ENCODE measurements at regions not wholly inside any gene's neighbourhood (a gene's known extent, or its start where the extent isn't known, plus 50 kb on each side); places are given as distances from the start of the nearest gene placed in this dataset.
"Not testable (repeated sequence)": the region's sequence is repeated elsewhere in the genome, so short reads cannot be mapped to it uniquely, and the experiment has no call there.

- DNase-seq (ENCODE audit: low spot score), result no peak
- H3K4me3 ChIP-seq, result no peak overlapping the region
- no peaks in the 10 kb centered on the region for H3K4me1 ChIP-seq
- H3K36me3 ChIP-seq, result no peaks in the 10 kb centered on the region
- no peaks in the 10 kb centered on the region for H3K27me3 ChIP-seq
- TF ChIP-seq, protein P1, sequence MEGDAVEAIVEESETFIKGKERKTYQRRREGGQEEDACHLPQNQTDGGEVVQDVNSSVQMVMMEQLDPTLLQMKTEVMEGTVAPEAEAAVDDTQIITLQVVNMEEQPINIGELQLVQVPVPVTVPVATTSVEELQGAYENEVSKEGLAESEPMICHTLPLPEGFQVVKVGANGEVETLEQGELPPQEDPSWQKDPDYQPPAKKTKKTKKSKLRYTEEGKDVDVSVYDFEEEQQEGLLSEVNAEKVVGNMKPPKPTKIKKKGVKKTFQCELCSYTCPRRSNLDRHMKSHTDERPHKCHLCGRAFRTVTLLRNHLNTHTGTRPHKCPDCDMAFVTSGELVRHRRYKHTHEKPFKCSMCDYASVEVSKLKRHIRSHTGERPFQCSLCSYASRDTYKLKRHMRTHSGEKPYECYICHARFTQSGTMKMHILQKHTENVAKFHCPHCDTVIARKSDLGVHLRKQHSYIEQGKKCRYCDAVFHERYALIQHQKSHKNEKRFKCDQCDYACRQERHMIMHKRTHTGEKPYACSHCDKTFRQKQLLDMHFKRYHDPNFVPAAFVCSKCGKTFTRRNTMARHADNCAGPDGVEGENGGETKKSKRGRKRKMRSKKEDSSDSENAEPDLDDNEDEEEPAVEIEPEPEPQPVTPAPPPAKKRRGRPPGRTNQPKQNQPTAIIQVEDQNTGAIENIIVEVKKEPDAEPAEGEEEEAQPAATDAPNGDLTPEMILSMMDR (IDR thresholded peaks at IDR 0.05), result no peak
- no peak overlapping the region for H3K27ac ChIP-seq
- peaks cover 4 to 32% of the 10 kb centered on the region in 2 donors for H3K9me3 ChIP-seq
Measured at GRCh38 chr1:199495432-199495831, 532.1 kb upstream of the NR5A2 start.

GRCh38 chr1:199498802-199499201, 528.7 kb upstream of the NR5A2 start:
- H3K27me3 ChIP-seq; DNase-seq (ENCODE audit: low spot score); H3K27ac ChIP-seq; H3K4me1 ChIP-seq; H3K4me3 ChIP-seq; H3K36me3 ChIP-seq: not testable (repeated sequence)
- H3K9me3 ChIP-seq, result peaks cover 4 to 18% of the 10 kb centered on the region in 2 donors

GRCh38 chr1:199508072-199508471, 519.4 kb upstream of the NR5A2 start:
- H3K4me3 ChIP-seq, result no peak overlapping the region
- H3K27me3 ChIP-seq, result no peaks in the 10 kb centered on the region
- H3K27ac ChIP-seq, result no peak overlapping the region
- DNase-seq (ENCODE audit: low spot score), result no peak
- H3K4me1 ChIP-seq, result no peaks in the 10 kb centered on the region
- TF ChIP-seq, protein P1 (IDR thresholded peaks at IDR 0.05), result no peak
- no peaks in the 10 kb centered on the region for H3K36me3 ChIP-seq
- no peaks in the 10 kb centered on the region for H3K9me3 ChIP-seq

GRCh38 chr1:199508653-199509052, 518.9 kb upstream of the NR5A2 start:
- TF ChIP-seq, protein P1 (IDR thresholded peaks at IDR 0.05), result no peak
- Histone ChIP-seq H3K36me3 (no peaks in the 10 kb centered on the region), H3K9me3 (no peaks in the 10 kb centered on the region), H3K27ac (no peak overlapping the region), H3K27me3 (no peaks in the 10 kb centered on the region), H3K4me1 (no peaks in the 10 kb centered on the region), H3K4me3 (no peak overlapping the region)
- no peak for DNase-seq (ENCODE audit: low spot score)

DNA sequence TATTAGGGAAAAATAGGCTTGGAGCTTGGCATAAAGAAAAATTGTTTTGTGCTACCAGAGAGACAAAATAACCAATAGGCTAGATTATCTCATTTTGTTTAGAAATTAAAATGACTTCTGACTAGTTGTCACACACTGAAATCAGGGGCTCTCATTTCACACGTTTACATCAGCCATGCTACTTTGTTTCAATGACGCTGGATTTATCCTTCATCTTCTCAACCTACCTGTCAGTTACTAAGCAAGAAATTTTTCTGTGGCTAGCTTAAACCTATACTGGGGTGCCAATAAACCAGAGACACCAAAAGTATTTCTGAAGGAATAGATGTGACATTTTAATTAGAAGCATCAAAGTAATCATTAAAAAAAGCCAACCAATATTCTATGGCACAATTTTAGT, 518.1 kb upstream of the NR5A2 start:
- no peaks in the 10 kb centered on the region for H3K27me3 ChIP-seq
- H3K4me1 ChIP-seq, result no peaks in the 10 kb centered on the region
- no peaks in the 10 kb centered on the region for H3K36me3 ChIP-seq
- TF ChIP-seq, protein P1 (IDR thresholded peaks at IDR 0.05), result no peak
- no peak overlapping the region for H3K27ac ChIP-seq
- H3K9me3 ChIP-seq, result no peaks in the 10 kb centered on the region
- H3K4me3 ChIP-seq, result no peak overlapping the region
- DNase-seq (ENCODE audit: low spot score), result no peak

GRCh38 chr1:199510314-199510713, 517.2 kb upstream of the NR5A2 start:
- TF ChIP-seq, protein P1 (IDR thresholded peaks at IDR 0.05), result no peak
- Histone ChIP-seq H3K27ac (no peak overlapping the region), H3K4me3 (no peak overlapping the region), H3K4me1 (no peaks in the 10 kb centered on the region), H3K27me3 (no peaks in the 10 kb centered on the region), H3K36me3 (no peaks in the 10 kb centered on the region), H3K9me3 (no peaks in the 10 kb centered on the region)
- DNase-seq (ENCODE audit: low spot score), result no peak

Data from right atrium auricular region (tissue), 2 donors.